GM21367 (cell line): ENCODE measurements at regions not wholly inside any gene's neighbourhood (a gene's known extent, or its start where the extent isn't known, plus 50 kb on each side); places are given as distances from the start of the nearest gene placed in this dataset.

Experiments used
- ATAC-seq: cut with Tn5 transposase; IDR thresholded peaks from one replicate; pipeline ENCODE4 v1.9.1; 2021; ENCODE audit not compliant: unreplicated experiment

DNA sequence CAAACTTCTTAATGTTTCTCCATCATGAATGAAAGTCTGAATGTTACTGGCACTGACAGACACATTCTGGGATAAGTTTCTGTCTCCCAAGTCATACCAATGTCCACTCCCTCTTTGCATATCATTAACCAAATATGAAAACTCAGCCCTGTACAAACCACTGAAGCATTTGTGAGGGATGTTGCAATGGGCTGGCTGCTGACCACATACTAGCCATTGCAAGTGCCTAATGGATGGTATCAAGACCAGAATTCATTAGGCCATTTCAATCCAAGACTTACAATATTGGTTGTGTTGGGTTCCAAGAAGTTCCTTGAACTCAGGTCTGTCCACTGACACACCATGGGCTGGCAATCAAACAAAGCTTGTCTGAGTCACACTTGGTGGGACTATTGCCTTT lies 73.8 kb downstream of the CBLN2 start:
- ATAC-seq, result no peak

DNA sequence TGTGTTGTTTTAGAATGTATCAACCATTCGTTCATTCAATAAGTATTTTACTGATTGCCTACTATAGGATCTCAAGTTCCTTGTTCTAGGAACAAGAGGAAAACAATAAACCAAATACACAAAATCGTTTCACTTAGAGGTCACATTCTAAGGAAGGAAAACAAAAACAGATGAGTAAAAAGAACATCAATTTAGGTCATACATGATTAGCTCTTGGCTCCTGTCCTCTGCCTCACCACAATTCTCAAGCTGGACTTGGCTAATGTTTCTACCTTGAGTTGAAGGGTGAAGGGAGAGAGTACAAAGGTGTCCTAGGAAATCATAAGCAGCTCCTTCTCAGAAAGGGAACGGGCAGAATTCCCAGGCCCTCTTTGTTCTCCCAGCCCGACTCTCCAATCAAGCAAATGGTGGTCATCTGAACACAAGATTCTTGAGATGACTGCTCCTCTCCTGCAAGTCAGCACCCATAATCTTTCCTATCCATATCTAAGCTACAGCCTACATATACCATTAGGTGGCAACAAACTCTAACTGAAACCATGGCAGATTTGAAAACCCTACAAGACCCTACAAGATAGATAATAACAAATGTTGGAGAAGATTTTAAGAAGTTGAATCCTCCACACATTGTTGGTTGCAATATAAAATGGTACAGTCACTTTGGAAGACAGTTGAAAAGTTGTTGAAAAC lies 76.0 kb downstream of the CBLN2 start:
- no peak for ATAC-seq

DNA sequence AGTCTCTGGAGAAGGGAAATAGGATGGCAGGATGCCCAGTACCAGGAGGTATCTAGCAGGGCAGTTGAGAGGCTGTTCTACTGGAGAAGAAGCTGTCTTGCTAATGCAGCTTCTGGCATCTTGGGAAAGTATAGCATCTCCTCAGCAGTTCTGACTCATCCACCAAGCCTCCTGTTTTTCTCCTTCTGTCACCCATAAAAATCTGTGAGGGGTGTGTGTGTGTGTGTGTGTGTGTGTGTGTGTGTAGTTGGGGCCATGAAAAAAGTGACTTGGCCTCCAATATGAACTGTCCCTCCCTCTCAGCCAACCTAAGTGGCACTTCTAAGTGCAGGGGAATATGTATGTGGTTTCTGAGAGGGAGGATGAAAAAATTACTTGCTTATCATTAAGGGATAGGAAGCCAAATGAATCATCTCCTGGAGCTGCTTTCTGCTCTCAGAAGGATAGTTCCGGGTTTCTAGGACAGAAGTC lies 83.9 kb downstream of the CBLN2 start:
- no peak for ATAC-seq

DNA sequence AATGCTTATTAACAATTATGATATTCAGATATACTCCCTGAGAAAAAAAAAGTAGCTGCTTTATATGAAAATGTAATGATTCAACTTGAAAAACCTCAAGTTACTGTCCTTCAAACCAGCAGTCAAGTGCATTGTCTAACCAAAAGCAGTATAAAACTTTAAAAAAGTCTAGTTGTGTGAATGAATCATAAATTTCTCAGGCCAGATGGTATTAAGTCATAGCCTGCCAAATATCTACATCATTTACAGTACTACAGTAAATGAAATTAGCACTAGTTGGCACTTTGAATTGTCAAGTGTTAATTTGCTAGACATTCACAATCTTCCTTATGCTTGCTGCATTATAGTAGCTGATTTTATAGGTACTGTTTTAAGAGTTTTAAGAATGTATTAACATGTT lies 85.9 kb downstream of the CBLN2 start:
- no peak for ATAC-seq

DNA sequence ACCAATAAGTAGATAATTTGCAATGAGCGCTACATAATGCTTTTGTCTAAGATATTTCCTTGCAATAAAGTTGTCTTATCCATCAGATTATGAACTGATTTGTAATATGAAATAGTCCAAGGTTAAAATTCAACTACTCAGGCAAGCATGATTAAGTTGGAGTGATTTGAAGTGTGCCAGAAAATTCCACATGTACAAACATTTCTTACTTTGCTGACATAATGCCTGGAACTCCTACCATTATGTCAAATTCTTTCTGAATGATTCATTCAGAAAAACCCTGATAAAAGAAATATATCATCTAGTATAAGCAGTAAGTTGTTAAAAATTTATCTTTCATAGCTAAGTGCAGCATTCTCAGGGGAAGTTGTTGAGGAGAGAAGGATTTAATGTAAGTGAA lies 87.3 kb downstream of the CBLN2 start:
- ATAC-seq, result no peak

DNA sequence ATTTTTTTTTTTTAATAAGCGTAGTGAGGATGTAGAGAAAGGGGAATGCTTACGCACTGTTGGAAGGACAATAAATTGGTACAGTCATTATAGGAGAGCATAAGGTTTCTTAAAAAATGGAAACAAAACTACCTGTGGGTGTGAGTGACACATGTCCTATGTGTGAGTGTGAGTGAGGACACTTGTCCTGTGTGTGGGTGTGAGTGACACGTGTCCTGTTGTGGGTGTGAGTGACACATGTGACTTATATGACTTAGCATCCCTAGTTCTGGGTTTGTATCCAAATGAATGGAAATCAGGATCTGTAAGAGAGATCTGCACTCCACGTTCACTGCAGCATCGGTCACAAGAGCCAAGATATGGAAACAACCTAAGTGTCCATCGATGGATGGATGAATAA lies 91.8 kb downstream of the CBLN2 start:
- no peak for ATAC-seq

DNA sequence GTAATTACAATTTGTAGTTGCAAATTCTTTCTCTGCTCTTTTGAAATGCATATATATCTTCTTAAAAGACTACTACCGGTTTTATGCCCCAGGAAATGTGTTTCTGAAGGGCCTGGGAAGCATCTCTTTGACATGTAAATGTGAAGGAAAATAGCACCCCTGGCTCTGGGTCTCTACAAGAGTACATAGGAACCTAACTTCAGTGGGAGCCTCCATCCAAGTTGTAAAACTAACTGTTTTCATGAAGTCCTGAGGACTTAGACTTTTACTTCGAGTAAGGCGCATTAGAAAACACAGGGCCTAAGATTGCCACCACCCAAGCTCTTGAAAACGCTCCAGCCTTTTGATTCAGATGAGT lies 99.4 kb downstream of the CBLN2 start:
- ATAC-seq, result no peak

DNA sequence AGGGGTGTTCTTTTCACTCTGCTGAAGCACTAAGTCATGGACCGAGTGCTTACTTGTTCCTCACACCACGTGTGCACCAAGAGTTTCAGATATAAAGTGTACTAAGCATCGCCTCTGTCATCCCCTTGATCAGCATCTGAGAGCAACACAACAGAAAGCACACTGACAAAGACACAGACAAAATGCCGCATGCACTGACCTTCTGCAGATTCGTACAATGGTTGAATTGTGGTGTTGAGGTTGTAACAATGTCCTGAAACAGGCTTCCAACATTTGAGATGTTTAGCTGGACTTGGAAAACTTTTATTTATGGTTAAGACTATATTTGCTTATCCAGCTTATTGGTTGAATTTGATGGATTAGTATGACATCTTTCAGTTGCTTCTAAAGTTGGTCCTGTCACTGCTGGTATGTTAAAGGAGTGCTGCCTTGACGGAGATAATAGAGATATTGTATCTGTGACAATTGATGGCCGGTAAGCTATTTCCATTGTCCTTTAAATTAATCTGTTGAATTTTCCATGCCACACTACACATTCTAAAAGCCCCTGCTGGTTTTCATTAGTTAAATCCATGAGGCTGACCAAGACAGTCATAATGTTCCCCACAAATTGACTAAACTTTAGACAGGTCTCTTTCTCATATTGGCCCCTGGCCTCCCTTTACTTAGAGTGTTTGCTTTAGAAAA lies 99.9 kb downstream of the CBLN2 start:
- ATAC-seq, result no peak

DNA sequence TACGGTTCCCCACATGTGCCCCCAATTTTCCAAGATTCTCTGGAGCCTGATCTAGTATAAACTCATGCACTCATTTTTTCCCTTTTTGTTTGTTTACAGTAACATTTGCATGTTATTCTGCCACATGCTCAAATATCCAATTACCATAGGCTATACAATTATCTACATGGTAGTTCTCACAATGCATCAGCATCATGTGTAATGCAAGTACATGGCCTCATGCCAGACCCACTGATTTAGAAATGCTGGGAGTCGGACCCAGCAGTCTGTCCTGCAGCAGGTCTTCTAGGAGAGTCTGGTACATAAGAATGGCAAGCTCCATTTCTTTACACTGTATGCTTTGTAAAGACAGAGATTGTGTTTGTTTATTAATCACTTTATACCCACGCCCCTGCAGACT lies 107.7 kb downstream of the CBLN2 start:
- ATAC-seq, result no peak

DNA sequence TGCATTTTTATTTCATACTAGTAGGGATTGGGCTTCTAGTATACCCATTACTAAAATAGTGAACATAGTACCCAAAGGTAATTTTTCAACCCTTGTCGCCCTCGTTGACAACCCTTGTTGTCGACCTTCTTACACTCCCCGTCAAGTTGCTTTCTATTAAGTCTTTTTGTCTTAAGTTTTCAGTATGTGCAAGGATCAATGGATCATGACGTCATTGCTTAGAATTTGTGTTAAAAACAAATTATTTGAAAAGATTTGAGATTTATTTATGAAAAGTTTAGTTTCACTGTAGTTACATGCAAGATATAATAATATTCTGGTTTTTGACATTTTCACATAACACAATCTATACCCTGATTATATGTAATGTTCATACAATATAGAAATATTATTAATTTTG lies 110.4 kb downstream of the CBLN2 start:
- ATAC-seq, result no peak

DNA sequence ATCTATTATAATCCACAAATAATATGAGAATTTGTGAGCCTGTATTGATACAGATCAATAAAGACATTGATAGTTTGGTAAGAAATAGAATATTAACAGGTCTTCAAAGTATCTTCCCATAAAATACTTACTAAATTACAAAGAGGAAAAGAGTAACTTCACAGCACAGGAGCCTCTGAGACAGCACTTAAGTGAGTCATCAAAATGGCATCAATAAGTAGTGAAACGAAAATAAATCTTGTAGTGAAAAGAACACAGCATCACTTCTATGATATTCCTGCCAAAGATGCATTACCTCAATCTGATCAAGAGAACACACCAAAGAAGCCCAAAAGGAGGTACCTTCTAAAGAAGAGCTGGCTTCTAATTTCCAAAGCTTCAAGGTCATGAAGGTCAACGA lies 116.4 kb downstream of the CBLN2 start:
- no peak for ATAC-seq

DNA sequence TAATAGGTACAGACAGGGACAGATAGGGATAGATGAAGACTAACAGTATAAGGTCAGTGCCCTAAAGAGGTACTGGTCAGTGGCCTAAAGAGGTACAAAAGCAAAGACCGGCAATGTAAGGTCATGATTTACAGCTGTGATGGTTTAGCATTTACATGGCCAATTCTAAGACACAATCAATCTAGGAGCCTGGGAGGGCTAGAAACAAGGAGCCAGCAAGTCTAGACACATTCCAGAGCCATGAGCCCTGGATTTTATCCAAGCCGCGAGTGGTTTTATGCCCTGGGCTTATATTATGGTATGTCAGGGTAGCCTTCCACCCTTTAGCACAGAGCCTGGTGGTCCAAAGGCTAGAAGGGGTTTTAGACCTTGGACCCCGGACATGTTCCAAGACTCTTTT lies 124.2 kb downstream of the CBLN2 start:
- no peak for ATAC-seq

DNA sequence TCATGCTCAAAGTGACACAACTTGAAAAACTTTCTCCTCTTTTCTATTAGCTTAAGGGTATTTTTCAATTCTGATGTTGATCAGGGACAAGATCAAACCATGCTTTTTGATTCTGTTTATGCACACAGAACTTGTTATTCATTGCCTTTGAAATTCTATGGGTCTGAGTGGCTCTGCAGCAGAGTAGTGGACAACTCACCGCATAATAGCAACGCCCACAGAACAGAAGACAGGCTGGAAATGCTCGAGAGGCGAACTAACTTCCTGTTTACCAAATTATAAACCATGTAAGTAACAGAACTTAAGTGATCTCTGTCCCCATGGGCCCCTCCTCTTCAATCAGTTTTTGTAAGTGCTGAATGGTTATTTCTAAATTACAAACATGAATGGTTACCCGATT lies 131.2 kb downstream of the CBLN2 start:
- no peak for ATAC-seq

DNA sequence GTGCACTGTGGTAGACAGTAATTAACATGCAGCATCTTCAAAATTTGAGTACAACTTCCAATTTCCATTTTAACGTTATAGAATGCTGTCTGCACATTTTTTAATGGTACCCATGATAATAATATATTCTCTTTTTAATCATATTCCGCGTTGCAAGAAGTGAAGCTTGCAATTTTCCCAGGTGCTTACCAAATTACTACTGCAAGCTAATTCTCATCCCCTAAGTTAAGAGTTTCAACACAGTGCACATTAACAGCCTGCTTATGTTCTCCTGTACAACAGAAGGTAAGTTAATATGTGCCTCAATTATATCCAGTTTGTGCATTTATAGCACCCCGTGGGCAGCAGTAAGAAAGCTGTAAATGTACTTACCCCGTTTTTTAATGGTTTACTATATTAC lies 132.9 kb downstream of the CBLN2 start:
- ATAC-seq, result no peak

DNA sequence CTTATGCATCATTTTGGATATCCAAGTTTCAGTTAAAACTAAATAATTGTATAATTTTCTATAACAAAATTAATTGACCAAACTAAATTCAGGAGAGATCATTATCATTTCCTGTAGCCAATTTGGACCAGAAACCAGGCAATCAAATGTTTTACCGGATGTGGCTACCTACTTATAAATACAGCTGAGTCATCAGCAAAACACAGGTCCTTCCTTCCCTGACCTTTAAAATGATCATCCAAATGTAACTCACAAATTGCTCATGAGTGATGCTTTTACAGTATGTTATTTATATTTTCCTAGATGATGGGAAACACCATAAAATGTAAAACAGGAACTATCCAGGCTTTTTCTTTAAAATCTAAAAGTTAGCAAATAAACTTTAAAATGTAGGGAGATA lies 133.7 kb downstream of the CBLN2 start:
- ATAC-seq, result no peak

DNA sequence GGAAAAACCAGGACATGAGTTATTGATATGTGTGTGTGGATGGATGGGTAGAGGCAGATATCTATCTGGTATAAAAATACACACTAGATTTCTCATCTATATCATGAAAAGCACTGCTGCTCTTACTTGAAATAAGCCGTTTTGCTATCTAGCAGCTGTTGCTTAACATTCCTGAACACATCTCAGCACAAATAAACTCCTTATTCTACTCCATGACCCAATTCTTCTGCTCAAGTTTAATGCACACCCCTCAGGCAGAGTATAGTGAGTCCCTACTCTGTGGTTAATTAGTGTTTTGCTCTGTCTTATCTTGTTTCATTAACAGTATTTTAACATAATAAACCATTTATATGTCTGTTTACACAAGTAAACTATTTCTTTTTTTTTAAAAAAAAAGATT lies 134.2 kb downstream of the CBLN2 start:
- ATAC-seq, result no peak

DNA sequence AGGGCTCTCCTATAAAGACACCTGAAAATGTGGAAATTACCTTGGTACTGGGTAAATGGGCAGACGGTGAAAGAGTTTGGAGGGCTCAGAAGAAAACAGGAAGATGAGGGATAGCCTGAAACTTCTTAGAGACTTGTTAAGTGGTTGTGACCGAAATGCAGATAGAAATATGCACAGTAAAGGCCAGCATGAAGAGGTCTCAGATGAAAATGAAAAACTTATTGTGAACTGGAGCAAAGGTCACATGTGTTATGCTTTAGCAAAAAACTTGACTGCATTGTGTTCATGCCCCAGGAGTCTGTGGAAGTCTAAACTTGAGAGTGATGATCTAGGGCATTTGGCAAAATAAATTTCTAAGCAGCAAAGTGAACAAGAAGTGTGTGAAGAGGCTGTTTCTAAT lies 137.1 kb downstream of the CBLN2 start:
- no peak for ATAC-seq

DNA sequence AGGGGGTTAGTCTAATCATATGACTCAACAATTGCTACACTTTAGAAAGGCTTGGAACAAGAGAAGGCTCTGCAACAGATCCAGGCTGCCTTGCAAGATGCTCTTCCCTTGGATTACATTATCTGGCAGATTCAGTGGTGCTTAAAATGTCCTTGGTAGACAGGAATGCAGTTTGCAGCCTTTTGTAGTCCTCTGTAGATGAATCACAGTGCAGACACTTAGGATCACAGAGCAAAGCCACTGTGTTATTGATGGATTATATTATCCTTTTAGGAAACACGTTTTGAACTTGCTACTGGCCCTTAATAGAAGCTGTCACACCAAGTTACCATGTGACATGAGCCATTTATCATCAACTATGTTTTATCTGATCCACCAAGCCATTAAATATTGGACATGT lies 152.2 kb downstream of the CBLN2 start:
- no peak for ATAC-seq

DNA sequence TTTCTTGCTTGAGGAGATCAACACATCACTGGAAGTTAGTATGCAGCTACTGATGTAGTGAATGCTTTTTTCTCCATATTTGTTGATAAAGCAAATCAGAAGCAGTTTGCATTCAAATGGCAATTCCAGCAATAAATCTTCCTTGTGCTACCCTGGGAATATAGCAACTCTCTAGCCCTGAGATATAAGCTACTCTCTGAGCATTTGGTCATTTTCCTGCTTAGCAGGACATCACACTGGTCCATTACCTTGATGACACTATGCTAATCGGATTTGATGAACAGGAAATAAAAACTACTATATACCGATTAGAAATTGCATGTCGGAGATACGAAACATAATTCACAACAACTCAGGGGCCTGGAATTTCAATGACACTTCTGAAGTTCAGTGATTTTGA lies 152.7 kb downstream of the CBLN2 start:
- ATAC-seq, result no peak

DNA sequence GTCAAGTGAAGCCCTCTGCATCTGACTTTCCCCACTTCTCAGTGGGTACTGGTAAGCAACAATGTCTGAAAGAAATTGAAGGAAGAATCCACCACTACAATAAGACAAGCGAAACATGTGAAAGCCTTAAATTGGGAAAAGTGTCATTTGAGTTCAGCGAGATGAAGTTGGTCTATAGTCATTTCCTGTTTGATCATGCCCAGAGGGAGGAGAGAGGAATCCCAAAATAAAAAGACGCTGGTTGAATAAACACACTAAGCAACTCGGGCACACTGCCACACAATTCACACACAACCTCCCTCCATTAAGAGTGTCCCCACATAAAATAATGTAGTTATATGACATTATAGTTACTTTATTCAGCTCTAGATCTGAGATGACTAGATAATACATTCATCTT lies 166.1 kb downstream of the CBLN2 start:
- ATAC-seq, result no peak

DNA sequence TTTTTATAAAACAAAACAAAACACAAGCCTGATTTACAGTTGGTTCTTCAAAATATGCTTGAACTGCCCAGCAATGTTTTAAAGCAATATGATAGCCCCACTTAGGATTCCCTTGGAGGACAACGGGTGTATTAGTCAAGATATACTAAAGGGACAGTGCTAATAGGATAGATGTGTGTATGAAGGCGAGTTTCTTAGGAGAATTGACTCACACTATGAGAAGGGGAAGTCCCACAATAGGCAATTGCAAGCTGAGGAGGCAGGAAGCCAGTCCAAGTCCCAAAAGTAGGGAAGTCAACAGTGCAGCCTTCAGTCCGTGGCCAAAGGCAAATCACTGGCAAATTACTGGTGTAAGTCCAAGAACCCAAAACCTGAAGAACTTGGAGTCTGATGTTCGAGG lies 167.9 kb downstream of the CBLN2 start:
- no peak for ATAC-seq

DNA sequence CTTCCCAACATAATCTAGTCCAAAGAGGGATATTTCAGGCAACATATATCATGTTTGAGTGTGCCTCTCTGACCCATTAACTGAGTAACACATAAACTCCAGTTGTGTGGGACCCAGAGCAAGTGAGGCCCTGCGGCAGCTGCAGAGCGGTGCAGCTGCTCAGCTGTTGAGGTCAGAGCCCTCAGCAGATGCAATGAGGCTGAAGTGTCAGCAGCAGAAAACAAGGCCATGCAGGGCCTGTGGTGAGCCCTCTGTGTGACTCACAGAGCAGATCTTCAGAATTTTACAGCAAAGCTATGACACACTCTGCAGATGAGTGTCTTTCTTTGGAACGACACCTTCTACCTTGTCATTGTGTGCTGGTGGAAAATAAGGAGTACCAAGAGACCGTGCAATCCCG lies 168.5 kb downstream of the CBLN2 start:
- no peak for ATAC-seq

DNA sequence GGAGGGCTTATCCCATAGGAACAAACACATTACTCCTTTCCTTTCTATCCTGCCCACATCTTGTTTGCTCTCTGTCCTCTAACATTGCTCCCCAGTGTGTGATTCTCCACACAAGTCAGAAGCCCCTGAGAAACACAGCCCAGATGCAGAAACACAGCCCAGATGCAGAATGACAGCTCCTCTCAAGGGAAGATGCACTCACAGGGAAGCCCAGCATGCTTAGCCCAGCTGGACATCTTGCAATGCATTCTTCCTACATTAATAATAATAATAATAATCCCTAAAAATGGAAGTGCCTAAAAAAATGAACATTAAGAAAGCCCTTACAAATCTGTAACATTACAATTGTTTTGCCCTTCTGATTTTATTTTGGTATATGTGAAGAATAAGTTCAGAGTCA lies 172.1 kb downstream of the CBLN2 start:
- ATAC-seq, result no peak
